ENCODE measurements at regions not wholly inside any gene's neighbourhood (a gene's known extent, or its start where the extent isn't known, plus 50 kb on each side); places are given as distances from the start of the nearest gene placed in this dataset.

DNA sequence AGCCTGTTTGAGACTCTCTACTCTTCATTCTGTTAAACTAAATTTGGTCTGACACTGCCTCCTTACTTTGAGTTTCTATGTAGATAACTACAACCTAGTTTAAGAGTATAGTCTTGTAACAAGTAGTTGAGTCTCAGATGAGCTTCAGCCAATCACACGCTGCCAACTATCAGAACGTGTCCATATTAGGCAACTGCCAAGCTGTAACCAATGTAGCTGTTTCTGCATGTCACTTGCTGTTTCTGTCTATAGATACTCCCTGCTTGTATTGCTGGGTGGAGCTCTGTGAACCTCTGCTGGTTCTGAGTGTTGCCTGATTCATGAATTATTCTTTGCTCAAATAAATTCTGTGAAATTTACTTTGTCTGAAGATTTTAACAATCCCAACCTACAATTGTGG, 452.6 kb upstream of the NR5A2 start:
- TF ChIP-seq, protein P1, sequence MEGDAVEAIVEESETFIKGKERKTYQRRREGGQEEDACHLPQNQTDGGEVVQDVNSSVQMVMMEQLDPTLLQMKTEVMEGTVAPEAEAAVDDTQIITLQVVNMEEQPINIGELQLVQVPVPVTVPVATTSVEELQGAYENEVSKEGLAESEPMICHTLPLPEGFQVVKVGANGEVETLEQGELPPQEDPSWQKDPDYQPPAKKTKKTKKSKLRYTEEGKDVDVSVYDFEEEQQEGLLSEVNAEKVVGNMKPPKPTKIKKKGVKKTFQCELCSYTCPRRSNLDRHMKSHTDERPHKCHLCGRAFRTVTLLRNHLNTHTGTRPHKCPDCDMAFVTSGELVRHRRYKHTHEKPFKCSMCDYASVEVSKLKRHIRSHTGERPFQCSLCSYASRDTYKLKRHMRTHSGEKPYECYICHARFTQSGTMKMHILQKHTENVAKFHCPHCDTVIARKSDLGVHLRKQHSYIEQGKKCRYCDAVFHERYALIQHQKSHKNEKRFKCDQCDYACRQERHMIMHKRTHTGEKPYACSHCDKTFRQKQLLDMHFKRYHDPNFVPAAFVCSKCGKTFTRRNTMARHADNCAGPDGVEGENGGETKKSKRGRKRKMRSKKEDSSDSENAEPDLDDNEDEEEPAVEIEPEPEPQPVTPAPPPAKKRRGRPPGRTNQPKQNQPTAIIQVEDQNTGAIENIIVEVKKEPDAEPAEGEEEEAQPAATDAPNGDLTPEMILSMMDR (conservative IDR thresholded peaks at IDR 0.05 in 1 of 2, IDR thresholded peaks at IDR 0.05 in 1 of 2; ENCODE audit: extremely low read depth in 1 of 2, insufficient read depth in 1 of 2, low read depth in 1 of 2, low read length in 2 of 2) = no peak
- TF ChIP-seq EZH2 (IDR thresholded peaks at IDR 0.05; ENCODE audit: borderline replicate concordance, low read length) = no peak
